Activated CD4-positive, alpha-beta T cell treated with anti-CD3 and anti-CD28 coated beads, Interleukin-2, amount 10 ng/mL, durations not matched to agents 24 days and 14 days (primary cell): ENCODE measurements at regions not wholly inside any gene's neighbourhood (a gene's known extent, or its start where the extent isn't known, plus 50 kb on each side); places are given as distances from the start of the nearest gene placed in this dataset.

ENCODE experiments used
- DNase-seq: peaks from one replicate; pipeline ENCODE4 v3.0.0; 2022
- H3K27ac Mint-ChIP-seq: one replicate; pipeline ENCODE4 v1.8.0; 2022; ENCODE audit warnings: mild to moderate bottlenecking, mixed read lengths
- H3K27me3 Mint-ChIP-seq: one replicate; pipeline ENCODE4 v1.8.0; 2022; ENCODE audit warnings: mixed read lengths
- H3K36me3 Mint-ChIP-seq: one replicate; pipeline ENCODE4 v1.8.0; 2022; ENCODE audit warnings: low read depth, mild to moderate bottlenecking, mixed read lengths
- H3K4me1 Mint-ChIP-seq: one replicate; pipeline ENCODE4 v1.8.0; 2021; ENCODE audit warnings: mixed read lengths
- H3K4me3 Mint-ChIP-seq: one replicate; pipeline ENCODE4 v1.8.0; 2022; ENCODE audit warnings: mild to moderate bottlenecking, moderate library complexity, mixed read lengths
- H3K9me3 Mint-ChIP-seq: one replicate; pipeline ENCODE4 v1.8.0; 2021; ENCODE audit warnings: mixed read lengths
- intact Hi-C: fragments of 100-400 bp; cut with micrococcal nuclease; formaldehyde crosslinking; loops from one replicate; pipeline ENCODE4 v1.15.1; 2023

GRCh38 chr15:36335659-36336058 lies 243.8 kb upstream of the CDIN1 start:
- no peaks in the 10 kb centered on the region for H3K27me3 Mint-ChIP-seq
- H3K27ac Mint-ChIP-seq: no peak overlapping the region
- intact Hi-C loops: no loop called here
- no peak for DNase-seq
- no peak overlapping the region for H3K4me3 Mint-ChIP-seq
- H3K4me1 Mint-ChIP-seq: no peaks in the 10 kb centered on the region
- H3K36me3 Mint-ChIP-seq: no peaks in the 10 kb centered on the region
- no peaks in the 10 kb centered on the region for H3K9me3 Mint-ChIP-seq

DNA sequence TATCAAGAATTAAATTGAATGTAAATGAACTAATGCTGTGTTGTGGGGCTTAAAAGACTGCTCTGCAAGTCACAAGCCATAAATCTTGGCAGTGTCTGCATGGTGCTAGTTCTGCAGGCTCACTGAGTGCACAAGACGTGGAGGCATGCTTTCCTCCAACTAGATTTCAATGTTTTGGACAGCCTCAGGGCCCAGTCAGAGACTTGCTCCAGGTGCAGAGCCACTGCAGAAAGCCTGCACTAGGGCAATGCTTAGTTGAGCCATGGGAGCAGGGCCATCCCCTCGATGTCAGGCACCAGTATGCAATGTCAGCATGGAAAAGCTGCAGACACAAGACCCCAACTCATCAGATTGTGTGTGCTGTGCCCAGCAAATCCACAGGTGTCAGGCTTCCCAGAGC lies 234.5 kb upstream of the CDIN1 start:
- Mint-ChIP-seq H3K27me3 (no peaks in the 10 kb centered on the region), H3K27ac (no peak overlapping the region), H3K4me3 (no peak overlapping the region), H3K9me3 (no peaks in the 10 kb centered on the region), H3K4me1 (no peaks in the 10 kb centered on the region), H3K36me3 (no peaks in the 10 kb centered on the region)
- intact Hi-C loops: no loop called here
- DNase-seq: no peak

- H3K4me1 Mint-ChIP-seq: no peaks in the 10 kb centered on the region
- intact Hi-C loops: no loop called here
- no peak overlapping the region for H3K4me3 Mint-ChIP-seq
- no peak for DNase-seq
- no peaks in the 10 kb centered on the region for H3K36me3 Mint-ChIP-seq
- H3K9me3 Mint-ChIP-seq: no peaks in the 10 kb centered on the region
- no peak overlapping the region for H3K27ac Mint-ChIP-seq
- H3K27me3 Mint-ChIP-seq: no peaks in the 10 kb centered on the region
Measured at GRCh38 chr15:36347272-36347858, 232.1 kb upstream of the CDIN1 start.

DNA sequence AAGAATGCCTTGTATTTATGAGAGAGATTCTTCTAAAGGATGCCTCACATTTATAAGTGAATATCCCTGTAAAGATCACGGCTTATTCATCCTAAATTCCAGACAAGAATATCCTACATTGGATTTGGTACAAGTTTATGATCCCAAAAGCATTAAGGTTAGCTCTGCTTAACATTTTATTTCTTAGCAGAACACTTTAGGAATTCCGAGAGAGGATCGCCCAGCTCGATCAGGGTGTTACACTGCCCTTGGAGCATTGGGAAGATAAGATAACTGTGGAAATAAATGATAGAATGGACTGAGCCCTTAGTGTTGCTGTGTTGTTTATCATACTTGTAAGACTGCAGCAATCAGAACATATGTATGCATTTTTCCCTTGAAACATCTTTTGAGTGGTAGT lies 223.0 kb upstream of the CDIN1 start:
- Mint-ChIP-seq H3K4me1 (no peaks in the 10 kb centered on the region), H3K27ac (no peak overlapping the region), H3K27me3 (no peaks in the 10 kb centered on the region), H3K4me3 (no peak overlapping the region), H3K9me3 (no peaks in the 10 kb centered on the region), H3K36me3 (no peaks in the 10 kb centered on the region)
- no peak for DNase-seq
- intact Hi-C loops: no loop called here

GRCh38 chr15:36356978-36357601 lies 222.3 kb upstream of the CDIN1 start:
- H3K27ac Mint-ChIP-seq: no peak overlapping the region
- no peaks in the 10 kb centered on the region for H3K36me3 Mint-ChIP-seq
- no peak for DNase-seq
- no peaks in the 10 kb centered on the region for H3K27me3 Mint-ChIP-seq
- intact Hi-C loops: no loop called here
- H3K4me3 Mint-ChIP-seq: no peak overlapping the region
- H3K4me1 Mint-ChIP-seq: no peaks in the 10 kb centered on the region
- H3K9me3 Mint-ChIP-seq: no peaks in the 10 kb centered on the region

GRCh38 chr15:36358094-36358493 lies 221.3 kb upstream of the CDIN1 start:
- H3K4me1 Mint-ChIP-seq: no peaks in the 10 kb centered on the region
- H3K9me3 Mint-ChIP-seq: no peaks in the 10 kb centered on the region
- DNase-seq: no peak
- intact Hi-C loops: no loop called here
- H3K4me3 Mint-ChIP-seq: no peak overlapping the region
- H3K27me3 Mint-ChIP-seq: no peaks in the 10 kb centered on the region
- H3K27ac Mint-ChIP-seq: no peak overlapping the region
- no peaks in the 10 kb centered on the region for H3K36me3 Mint-ChIP-seq

GRCh38 chr15:36358523-36358922 lies 220.9 kb upstream of the CDIN1 start:
- Mint-ChIP-seq H3K4me3 (no peak overlapping the region), H3K4me1 (no peaks in the 10 kb centered on the region), H3K27ac (no peak overlapping the region), H3K27me3 (no peaks in the 10 kb centered on the region), H3K9me3 (no peaks in the 10 kb centered on the region), H3K36me3 (no peaks in the 10 kb centered on the region)
- DNase-seq: no peak
- intact Hi-C loops: no loop called here

GRCh38 chr15:36359286-36359685 lies 220.1 kb upstream of the CDIN1 start:
- intact Hi-C loops: no loop called here
- Mint-ChIP-seq H3K4me3 (no peak overlapping the region), H3K27ac (no peak overlapping the region), H3K9me3 (no peaks in the 10 kb centered on the region), H3K27me3 (no peaks in the 10 kb centered on the region), H3K4me1 (no peaks in the 10 kb centered on the region), H3K36me3 (no peaks in the 10 kb centered on the region)
- DNase-seq: no peak

GRCh38 chr15:36361351-36361870 lies 218.0 kb upstream of the CDIN1 start:
- intact Hi-C loops: no loop called here
- DNase-seq: no peak
- no peaks in the 10 kb centered on the region for H3K4me1 Mint-ChIP-seq
- no peak overlapping the region for H3K27ac Mint-ChIP-seq
- H3K36me3 Mint-ChIP-seq: no peaks in the 10 kb centered on the region
- no peaks in the 10 kb centered on the region for H3K9me3 Mint-ChIP-seq
- H3K27me3 Mint-ChIP-seq: no peaks in the 10 kb centered on the region
- H3K4me3 Mint-ChIP-seq: no peak overlapping the region

DNA sequence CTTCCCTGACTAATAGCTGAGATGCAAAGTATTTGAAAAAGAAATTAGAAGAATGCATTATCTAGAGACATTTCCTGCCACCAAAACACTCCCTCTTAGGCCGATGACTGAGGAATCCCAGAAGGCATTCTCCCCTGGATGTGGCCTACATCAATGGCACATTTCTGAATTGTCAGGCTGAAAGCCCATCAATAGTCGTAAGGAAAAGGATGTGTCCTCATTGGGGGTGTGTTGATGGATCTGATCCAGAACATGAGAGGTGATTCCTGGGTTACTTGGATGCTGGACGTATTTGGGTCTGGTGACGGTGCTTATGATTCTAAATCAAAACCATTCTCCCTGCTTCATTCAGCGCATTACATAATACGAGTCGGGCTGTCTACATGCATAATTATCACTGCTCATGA lies 216.9 kb upstream of the CDIN1 start:
- Mint-ChIP-seq H3K27ac (no peak overlapping the region), H3K4me3 (no peak overlapping the region), H3K27me3 (no peaks in the 10 kb centered on the region), H3K9me3 (no peaks in the 10 kb centered on the region), H3K4me1 (no peaks in the 10 kb centered on the region), H3K36me3 (no peaks in the 10 kb centered on the region)
- intact Hi-C loops: no loop called here
- DNase-seq: no peak

GRCh38 chr15:36363335-36363734 lies 216.1 kb upstream of the CDIN1 start:
- H3K27me3 Mint-ChIP-seq: no peaks in the 10 kb centered on the region
- H3K36me3 Mint-ChIP-seq: no peaks in the 10 kb centered on the region
- H3K27ac Mint-ChIP-seq: no peak overlapping the region
- no peak overlapping the region for H3K4me3 Mint-ChIP-seq
- intact Hi-C loops: no loop called here
- H3K9me3 Mint-ChIP-seq: no peaks in the 10 kb centered on the region
- no peaks in the 10 kb centered on the region for H3K4me1 Mint-ChIP-seq
- DNase-seq: no peak

- H3K27ac Mint-ChIP-seq: no peak overlapping the region
- H3K4me1 Mint-ChIP-seq: no peaks in the 10 kb centered on the region
- H3K9me3 Mint-ChIP-seq: no peaks in the 10 kb centered on the region
- intact Hi-C loops: no loop called here
- H3K4me3 Mint-ChIP-seq: no peak overlapping the region
- no peaks in the 10 kb centered on the region for H3K27me3 Mint-ChIP-seq
- H3K36me3 Mint-ChIP-seq: no peaks in the 10 kb centered on the region
- DNase-seq: no peak
Measured at GRCh38 chr15:36364377-36364776, 215.0 kb upstream of the CDIN1 start.

DNA sequence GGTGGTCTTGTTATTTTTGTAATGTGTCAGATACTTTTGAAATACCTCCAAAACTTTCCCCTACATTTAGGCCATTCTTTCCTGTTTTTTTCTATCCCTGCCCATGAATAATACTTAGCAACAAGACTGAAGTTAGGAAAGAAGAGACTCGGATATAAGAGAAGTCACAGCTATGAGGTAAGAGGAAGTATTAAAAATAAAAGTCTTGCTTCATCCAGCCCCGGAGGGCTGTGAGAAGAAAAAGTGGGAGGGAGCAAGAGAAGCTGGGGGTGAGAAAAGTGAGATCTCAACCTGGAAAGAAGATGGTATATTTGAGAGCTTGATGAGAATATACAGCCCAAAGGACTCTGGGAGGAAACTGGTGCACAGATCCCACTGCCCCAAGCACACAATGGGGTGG lies 213.5 kb upstream of the CDIN1 start:
- H3K36me3 Mint-ChIP-seq: no peaks in the 10 kb centered on the region

DNA sequence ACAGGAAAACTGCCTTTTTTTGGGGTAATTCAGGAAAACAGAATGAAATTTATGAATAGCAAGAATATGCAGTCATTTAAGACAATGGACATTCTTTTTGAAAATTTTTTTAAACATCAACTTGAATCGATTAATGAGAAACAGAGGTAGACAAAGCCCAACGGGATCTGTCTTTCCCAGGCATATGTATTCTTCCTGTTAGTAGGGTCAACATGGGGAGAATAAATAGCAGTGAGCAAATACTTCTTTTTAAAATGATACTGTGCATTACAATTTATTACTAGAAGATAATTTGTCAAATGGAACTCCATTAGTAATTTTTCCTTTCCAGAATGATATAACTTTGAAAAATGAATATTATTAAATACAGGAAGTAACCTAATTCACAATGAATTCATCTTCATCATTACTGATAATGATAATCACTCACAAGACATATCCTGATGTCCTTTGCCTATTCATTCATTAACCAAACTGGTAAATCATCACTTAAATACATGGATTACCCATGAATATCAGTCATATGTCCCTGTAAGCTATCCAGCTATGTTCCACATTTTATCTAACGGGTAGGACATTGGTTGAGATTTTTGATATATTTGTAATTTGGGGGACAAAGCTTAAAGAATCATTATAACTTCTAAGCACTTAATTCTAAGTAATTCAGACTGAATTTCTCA lies 209.2 kb upstream of the CDIN1 start:
- Mint-ChIP-seq H3K4me1 (no peaks in the 10 kb centered on the region), H3K4me3 (no peak overlapping the region), H3K9me3 (no peaks in the 10 kb centered on the region), H3K27me3 (no peaks in the 10 kb centered on the region), H3K27ac (no peak overlapping the region), H3K36me3 (no peaks in the 10 kb centered on the region)
- no peak for DNase-seq
- intact Hi-C loops: no loop called here

More for the DNA sequence above, 213.5 kb upstream of the CDIN1 start:
- intact Hi-C loops: no loop called here
- Mint-ChIP-seq H3K9me3 (no peaks in the 10 kb centered on the region), H3K4me3 (no peak overlapping the region), H3K27me3 (no peaks in the 10 kb centered on the region), H3K4me1 (no peaks in the 10 kb centered on the region), H3K27ac (no peak overlapping the region)
- DNase-seq: no peak
